Spleen (tissue), 11 donors: ENCODE measurements at regions not wholly inside any gene's neighbourhood (a gene's known extent, or its start where the extent isn't known, plus 50 kb on each side); places are given as distances from the start of the nearest gene placed in this dataset.

Source experiments
- DNase-seq: peaks from one replicate; pipeline ENCODE4 v3.0.0-alpha.2; 2020
- H3K27ac ChIP-seq, 8 donors: fragments of 200-600 bp; sonication (generic) in 7 of 8; 1 replicate in 4 of 8; 2 replicates in 4 of 8; pipeline versions ENCODE4 v1.5.0 to v1.8.0; 2016 to 2021; ENCODE audit warnings: inconsistent platforms in 4 of 8, mild to moderate bottlenecking in 4 of 8, moderate library complexity in 1 of 8
- H3K27me3 ChIP-seq, 7 donors: fragments of 200-600 bp; sonication (generic) in 6 of 7; replicated peaks in 1 of 7; 1 replicate in 4 of 7; 2 replicates in 3 of 7; pipeline versions ENCODE4 v1.5.0 to v1.8.0; 2016 to 2021; ENCODE audit warnings: inconsistent platforms in 3 of 7, mild to moderate bottlenecking in 1 of 7
- H3K36me3 ChIP-seq, 6 donors: fragments of 200-600 bp; sonication (generic) in 5 of 6; 1 replicate in 4 of 6; 2 replicates in 2 of 6; pipeline versions ENCODE4 v1.5.0 to v1.8.0; 2016 to 2021; ENCODE audit warnings: inconsistent platforms in 2 of 6
- H3K4me1 ChIP-seq, 6 donors: fragments of 200-600 bp; sonication (generic) in 5 of 6; 1 replicate in 3 of 6; 2 replicates in 3 of 6; pipeline versions ENCODE4 v1.5.0 to v1.8.0; 2016 to 2021; ENCODE audit warnings: inconsistent platforms in 3 of 6
- H3K4me3 ChIP-seq, 8 donors: fragments of 200-600 bp; sonication (generic) in 7 of 8; 1 replicate in 4 of 8; 2 replicates in 4 of 8; pipeline versions ENCODE4 v1.5.0 to v1.8.0; 2016 to 2021; ENCODE audit warnings: inconsistent platforms in 4 of 8, mild to moderate bottlenecking in 4 of 8, moderate library complexity in 2 of 8
- H3K9me3 ChIP-seq, 8 donors: fragments of 200-600 bp; sonication (generic) in 7 of 8; 1 replicate in 4 of 8; 2 replicates in 4 of 8; pipeline versions ENCODE4 v1.5.0 to v1.8.0; 2016 to 2021; ENCODE audit warnings: inconsistent platforms in 4 of 8
- POLR2A ChIP-seq, 3 donors: fragments of 450-650 bp; IDR thresholded peaks; one replicate each; pipeline ENCODE4 v1.5.1; 2017; ENCODE audit warnings: antibody characterized with exemption in 3 of 3, mild to moderate bottlenecking in 1 of 3
- POLR2AphosphoS5 ChIP-seq, 3 donors: sonication (generic); formaldehyde crosslinking; IDR thresholded peaks; one replicate each; pipeline ENCODE4 v1.5.1; 2017; ENCODE audit warnings: antibody characterized with exemption in 3 of 3
- WGBS, 5 donors: extraction: QIAGEN DNeasy Blood & Tissue Kit in 3 of 5; methylation state at CpG; one replicate each; pipeline versions ENCODE4 v1.1.5 to v1.1.7; 2013 to 2018; 5-methylcytosine and 5-hydroxymethylcytosine counted together
- intact Hi-C: fragments of 100-400 bp; cut with DNase I; formaldehyde crosslinking; loops from one replicate; pipeline ENCODE4 v1.15.0; 2023; ENCODE audit warnings: low total_unique reads
- TF ChIP-seq, protein P1 (sequence below), 11 experiments: fragments of 200-600 bp in 7 of 11; fragments of 450-650 bp in 4 of 11; sonication (generic) in 4 of 11; IDR thresholded peaks in 8 of 11; conservative IDR thresholded peaks in 3 of 11; 1 replicate in 7 of 11; 2 replicates in 4 of 11; pipeline versions ENCODE4 v1.4.0 to v1.8.0; 2016 to 2021; ENCODE audit warnings: antibody characterized with exemption in 11 of 11, inconsistent platforms in 4 of 11, mild to moderate bottlenecking in 1 of 11
- donor health status: healthy with polysubstance abuse.
- donor health status: DM: no; HTN: no; CAD: no; lungs with moderate emphysema.
- donor health status: DM: no; HTN: no; CAD: no.
- donor health status: Bipolar disorder and iron deficiency.
- donor health status: healthy.
- donor health status: DM: no; HTN: no; CAD: no.
- donor health status: DM: yes; HTN: yes; CAD: no.

DNA sequence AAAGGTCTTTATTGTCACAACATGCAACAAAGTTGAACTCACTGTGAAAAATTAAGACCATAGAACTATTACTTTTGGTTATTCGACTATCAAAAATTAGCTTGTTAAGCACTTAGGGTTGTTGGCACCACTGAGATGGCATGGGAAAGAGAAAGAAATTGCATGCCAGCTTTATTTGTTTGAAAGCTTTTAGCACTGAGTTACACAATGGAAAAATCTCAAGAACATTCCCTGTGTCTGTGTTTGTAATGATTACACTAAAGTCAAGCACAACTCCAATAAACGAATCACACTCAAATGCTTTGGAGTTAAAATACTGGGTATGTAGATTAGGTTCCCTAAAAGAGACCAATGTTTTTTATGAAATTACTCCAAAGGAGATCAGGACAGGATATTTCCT, 158.6 kb upstream of the COL8A1 start:
- no peaks in the 10 kb centered on the region for H3K4me1 ChIP-seq
- intact Hi-C loops, result no loop called here
- H3K4me3 ChIP-seq, result no peak overlapping the region
- WGBS, 5 donors, result 86 to 95% (median 90%) methylated on average over 2 of the region's 2 CpGs
- TF ChIP-seq POLR2A (IDR thresholded peaks at IDR 0.05), result no peak
- TF ChIP-seq POLR2AphosphoS5 (IDR thresholded peaks at IDR 0.05), result no peak
- TF ChIP-seq, protein P1, sequence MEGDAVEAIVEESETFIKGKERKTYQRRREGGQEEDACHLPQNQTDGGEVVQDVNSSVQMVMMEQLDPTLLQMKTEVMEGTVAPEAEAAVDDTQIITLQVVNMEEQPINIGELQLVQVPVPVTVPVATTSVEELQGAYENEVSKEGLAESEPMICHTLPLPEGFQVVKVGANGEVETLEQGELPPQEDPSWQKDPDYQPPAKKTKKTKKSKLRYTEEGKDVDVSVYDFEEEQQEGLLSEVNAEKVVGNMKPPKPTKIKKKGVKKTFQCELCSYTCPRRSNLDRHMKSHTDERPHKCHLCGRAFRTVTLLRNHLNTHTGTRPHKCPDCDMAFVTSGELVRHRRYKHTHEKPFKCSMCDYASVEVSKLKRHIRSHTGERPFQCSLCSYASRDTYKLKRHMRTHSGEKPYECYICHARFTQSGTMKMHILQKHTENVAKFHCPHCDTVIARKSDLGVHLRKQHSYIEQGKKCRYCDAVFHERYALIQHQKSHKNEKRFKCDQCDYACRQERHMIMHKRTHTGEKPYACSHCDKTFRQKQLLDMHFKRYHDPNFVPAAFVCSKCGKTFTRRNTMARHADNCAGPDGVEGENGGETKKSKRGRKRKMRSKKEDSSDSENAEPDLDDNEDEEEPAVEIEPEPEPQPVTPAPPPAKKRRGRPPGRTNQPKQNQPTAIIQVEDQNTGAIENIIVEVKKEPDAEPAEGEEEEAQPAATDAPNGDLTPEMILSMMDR (IDR thresholded peaks at IDR 0.05 in 8 of 11, conservative IDR thresholded peaks at IDR 0.05 in 3 of 11), result no peak
- H3K27me3 ChIP-seq, result no peaks in the 10 kb centered on the region
- DNase-seq, result no peak
- no peaks in the 10 kb centered on the region for H3K36me3 ChIP-seq
- no peak overlapping the region for H3K27ac ChIP-seq
- H3K9me3 ChIP-seq, result peaks cover 0 to 22% (median 14%) of the 10 kb centered on the region in 8 donors

DNA sequence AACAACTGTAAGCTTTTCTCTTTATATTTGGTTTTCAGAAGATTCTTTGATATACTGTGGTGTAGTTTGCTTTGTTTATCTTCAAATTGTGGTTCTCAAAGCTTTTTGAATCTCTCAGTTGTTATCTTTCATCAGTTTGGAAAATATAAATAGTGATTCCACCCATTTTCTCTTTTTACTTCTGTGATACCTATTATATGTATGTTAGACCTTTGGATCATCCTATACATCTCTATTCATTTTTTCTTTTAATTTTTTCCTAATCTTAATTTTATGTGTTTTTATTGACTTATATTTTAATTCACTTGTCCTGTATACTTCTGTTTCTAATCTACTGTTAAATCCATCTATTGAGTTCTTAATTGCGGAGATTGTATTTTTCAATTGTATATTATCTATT, 160.7 kb upstream of the COL8A1 start:
- Histone ChIP-seq H3K27ac (no peak overlapping the region), H3K27me3 (no peaks in the 10 kb centered on the region), H3K9me3 (peaks cover 0 to 22% (median 14%) of the 10 kb centered on the region in 8 donors), H3K4me3 (no peak overlapping the region), H3K36me3 (no peaks in the 10 kb centered on the region), H3K4me1 (no peaks in the 10 kb centered on the region)
- TF ChIP-seq, protein P1 (IDR thresholded peaks at IDR 0.05 in 8 of 11, conservative IDR thresholded peaks at IDR 0.05 in 3 of 11), result no peak
- no peak for TF ChIP-seq POLR2A (IDR thresholded peaks at IDR 0.05)
- no peak for TF ChIP-seq POLR2AphosphoS5 (IDR thresholded peaks at IDR 0.05)
- intact Hi-C loops, result no loop called here
- WGBS, 5 donors, result 94 to 100% (median 97%) methylated on average over 1 of the region's 1 CpG
- DNase-seq, result no peak

DNA sequence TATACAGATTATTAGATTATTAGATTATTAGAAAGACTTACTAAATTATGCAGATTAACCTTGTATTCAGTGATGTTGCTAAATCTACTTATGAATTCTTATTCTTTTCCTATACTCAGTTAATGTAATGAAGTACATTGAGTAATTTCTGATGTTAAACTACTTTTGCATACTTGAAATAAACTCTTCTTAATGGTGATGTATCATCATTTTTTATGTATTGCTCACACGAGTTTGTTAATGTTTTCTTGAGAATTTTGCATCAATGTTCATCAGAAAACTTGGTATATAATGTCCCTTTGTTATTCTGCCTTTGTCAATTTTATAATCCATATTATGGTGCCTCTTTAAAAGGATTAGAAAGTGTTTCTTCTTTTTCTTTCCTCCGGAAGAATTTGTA, 163.2 kb upstream of the COL8A1 start:
- intact Hi-C loops, result no loop called here
- no peaks in the 10 kb centered on the region for H3K4me1 ChIP-seq
- H3K4me3 ChIP-seq, result no peak overlapping the region
- H3K36me3 ChIP-seq, result no peaks in the 10 kb centered on the region
- H3K27me3 ChIP-seq, result no peaks in the 10 kb centered on the region
- TF ChIP-seq POLR2AphosphoS5 (IDR thresholded peaks at IDR 0.05) (no peak), POLR2A (IDR thresholded peaks at IDR 0.05) (no peak)
- no peak overlapping the region for H3K27ac ChIP-seq
- H3K9me3 ChIP-seq, result peaks cover 0 to 22% (median 14%) of the 10 kb centered on the region in 8 donors
- WGBS, 5 donors, result 67 to 78% (median 71%) methylated on average over 2 of the region's 2 CpGs
- no peak for DNase-seq

DNA sequence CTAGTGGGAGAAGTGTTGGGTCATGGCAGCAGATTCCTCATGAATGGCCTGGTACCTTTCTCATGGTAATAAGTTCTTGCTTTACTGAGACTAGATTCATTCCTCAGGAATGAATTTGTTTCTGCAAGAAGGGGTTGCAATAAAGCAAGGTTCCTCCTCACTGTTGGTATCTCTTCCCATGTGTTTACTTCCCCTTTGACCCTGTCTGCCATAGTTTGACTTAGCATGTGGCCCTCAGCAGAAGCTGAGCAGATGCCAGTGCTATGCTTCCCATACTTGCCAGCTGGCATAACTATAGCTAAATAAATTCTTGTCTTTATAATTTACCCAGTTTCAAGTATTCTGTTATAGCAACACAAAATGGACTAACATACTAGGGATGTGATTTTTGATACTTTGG, 163.6 kb upstream of the COL8A1 start:
- Histone ChIP-seq H3K4me3 (no peak overlapping the region), H3K27ac (no peak overlapping the region), H3K36me3 (no peaks in the 10 kb centered on the region), H3K27me3 (no peaks in the 10 kb centered on the region), H3K9me3 (peaks cover 0 to 22% (median 14%) of the 10 kb centered on the region in 8 donors), H3K4me1 (no peaks in the 10 kb centered on the region)
- intact Hi-C loops, result no loop called here
- no peak for DNase-seq
- TF ChIP-seq, protein P1 (IDR thresholded peaks at IDR 0.05 in 8 of 11, conservative IDR thresholded peaks at IDR 0.05 in 3 of 11), result no peak
- no peak for TF ChIP-seq POLR2AphosphoS5 (IDR thresholded peaks at IDR 0.05)
- no peak for TF ChIP-seq POLR2A (IDR thresholded peaks at IDR 0.05)

DNA sequence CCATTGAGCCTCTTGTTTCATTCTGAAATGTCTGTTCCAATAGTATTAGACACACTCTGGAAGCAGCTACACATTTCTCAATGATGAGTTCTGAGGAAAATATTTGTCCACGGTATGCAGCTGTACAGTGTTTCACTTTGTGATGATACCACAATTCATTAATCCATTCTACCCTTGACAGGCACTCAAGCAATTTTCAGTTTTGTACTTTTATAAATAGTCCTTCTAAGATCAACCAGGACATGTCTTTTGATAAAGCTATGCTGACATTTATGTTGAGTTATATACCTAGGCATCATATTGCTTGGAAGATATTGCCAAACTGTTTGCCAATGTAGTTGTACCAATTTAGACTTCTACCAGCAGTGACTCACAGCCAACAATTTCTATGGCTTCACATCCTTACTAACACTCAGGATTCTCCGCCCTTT, 165.1 kb upstream of the COL8A1 start:
- TF ChIP-seq, protein P1 (IDR thresholded peaks at IDR 0.05 in 8 of 11, conservative IDR thresholded peaks at IDR 0.05 in 3 of 11), result no peak
- TF ChIP-seq POLR2AphosphoS5 (IDR thresholded peaks at IDR 0.05) (no peak), POLR2A (IDR thresholded peaks at IDR 0.05) (no peak)
- H3K4me1 ChIP-seq, result no peaks in the 10 kb centered on the region
- H3K27ac ChIP-seq, result no peak overlapping the region
- DNase-seq, result no peak
- WGBS, 5 donors, result 45 to 92% (median 78%) methylated on average over 2 of the region's 2 CpGs
- no peak overlapping the region for H3K4me3 ChIP-seq
- no peaks in the 10 kb centered on the region for H3K36me3 ChIP-seq
- H3K9me3 ChIP-seq, result peaks cover 0 to 20% (median 12%) of the 10 kb centered on the region in 8 donors
- H3K27me3 ChIP-seq, result no peaks in the 10 kb centered on the region
- intact Hi-C loops, result no loop called here
